ENCODE measurements at regions not wholly inside any gene's neighbourhood (a gene's known extent, or its start where the extent isn't known, plus 50 kb on each side); places are given as distances from the start of the nearest gene placed in this dataset.

DNA sequence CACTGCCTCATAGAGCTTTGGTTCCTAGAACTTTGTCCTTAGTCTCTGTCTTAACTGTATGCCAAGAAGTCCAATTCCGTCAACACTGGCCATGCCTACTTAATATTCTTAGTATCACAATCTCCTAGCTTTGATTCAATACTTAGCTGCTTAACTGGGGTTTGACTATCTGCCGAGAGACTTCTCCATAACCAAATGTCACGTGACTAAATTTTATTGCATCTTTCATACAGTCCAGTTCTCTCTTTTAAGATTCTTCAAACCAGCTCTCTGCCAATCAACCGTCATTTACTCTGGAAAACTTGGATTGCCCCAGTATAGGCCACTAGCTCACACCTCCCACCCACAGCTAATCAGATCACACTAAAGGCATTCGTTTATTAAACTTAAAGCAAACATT, 122.8 kb downstream of the ATXN7L3B start:
- TF ChIP-seq, protein P1, sequence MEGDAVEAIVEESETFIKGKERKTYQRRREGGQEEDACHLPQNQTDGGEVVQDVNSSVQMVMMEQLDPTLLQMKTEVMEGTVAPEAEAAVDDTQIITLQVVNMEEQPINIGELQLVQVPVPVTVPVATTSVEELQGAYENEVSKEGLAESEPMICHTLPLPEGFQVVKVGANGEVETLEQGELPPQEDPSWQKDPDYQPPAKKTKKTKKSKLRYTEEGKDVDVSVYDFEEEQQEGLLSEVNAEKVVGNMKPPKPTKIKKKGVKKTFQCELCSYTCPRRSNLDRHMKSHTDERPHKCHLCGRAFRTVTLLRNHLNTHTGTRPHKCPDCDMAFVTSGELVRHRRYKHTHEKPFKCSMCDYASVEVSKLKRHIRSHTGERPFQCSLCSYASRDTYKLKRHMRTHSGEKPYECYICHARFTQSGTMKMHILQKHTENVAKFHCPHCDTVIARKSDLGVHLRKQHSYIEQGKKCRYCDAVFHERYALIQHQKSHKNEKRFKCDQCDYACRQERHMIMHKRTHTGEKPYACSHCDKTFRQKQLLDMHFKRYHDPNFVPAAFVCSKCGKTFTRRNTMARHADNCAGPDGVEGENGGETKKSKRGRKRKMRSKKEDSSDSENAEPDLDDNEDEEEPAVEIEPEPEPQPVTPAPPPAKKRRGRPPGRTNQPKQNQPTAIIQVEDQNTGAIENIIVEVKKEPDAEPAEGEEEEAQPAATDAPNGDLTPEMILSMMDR (IDR thresholded peaks at IDR 0.05), result no peak
- TF ChIP-seq POLR2A (IDR thresholded peaks at IDR 0.05) (no peak), EP300 (IDR thresholded peaks at IDR 0.05) (no peak)
